Mesendoderm (in vitro differentiated cells): ENCODE measurements at regions not wholly inside any gene's neighbourhood (a gene's known extent, or its start where the extent isn't known, plus 50 kb on each side); places are given as distances from the start of the nearest gene placed in this dataset.

Source experiments
- DNase-seq: peaks from one replicate; pipeline ENCODE4 v3.0.0; 2013
- H2AK5ac ChIP-seq: 2 replicates; pipeline ENCODE4 v1.6.1; 2013; ENCODE audit warnings: low read length, inconsistent platforms
- H2BK120ac ChIP-seq: 2 replicates; pipeline ENCODE4 v1.6.1; 2013; ENCODE audit warnings: low read depth, mild to moderate bottlenecking, low read length, moderate library complexity, mixed read lengths
- H2BK15ac ChIP-seq: replicated peaks from 2 replicates; pipeline ENCODE4 v1.6.1; 2013; ENCODE audit warnings: low read depth, mild to moderate bottlenecking, moderate library complexity
- H2BK5ac ChIP-seq: 2 replicates; pipeline ENCODE4 v1.6.1; 2013; ENCODE audit warnings: low read length, inconsistent platforms
- H3K18ac ChIP-seq: 2 replicates; pipeline ENCODE4 v1.6.1; 2013; ENCODE audit warnings: mild to moderate bottlenecking, low read length, mixed read lengths
- H3K23ac ChIP-seq: one replicate; pipeline ENCODE4 v1.6.1; 2013; ENCODE audit warnings: low read length
- H3K27ac ChIP-seq: 2 replicates; pipeline ENCODE4 v1.5.1; 2013; ENCODE audit warnings: low read depth, mild to moderate bottlenecking, inconsistent platforms, low read length, moderate library complexity
- H3K27me3 ChIP-seq: 2 replicates; pipeline ENCODE4 v1.6.1; 2013; ENCODE audit warnings: low read length, control low read depth, mild to moderate bottlenecking, inconsistent platforms; ENCODE audit not compliant: insufficient read depth, poor library complexity
- H3K36me3 ChIP-seq: 2 replicates; pipeline ENCODE4 v1.6.1; 2013; ENCODE audit warnings: low read length, inconsistent platforms; ENCODE audit not compliant: control insufficient read depth, insufficient read depth
- H3K4ac ChIP-seq: one replicate; pipeline ENCODE4 v1.6.1; 2013; ENCODE audit warnings: low read depth, mild to moderate bottlenecking, low read length, moderate library complexity
- H3K4me1 ChIP-seq: 2 replicates; pipeline ENCODE4 v1.6.1; 2013; ENCODE audit warnings: low read depth, low read length, inconsistent platforms; ENCODE audit not compliant: control insufficient read depth
- H3K4me2 ChIP-seq: 2 replicates; pipeline ENCODE4 v1.6.1; 2013; ENCODE audit warnings: low read length
- H3K4me3 ChIP-seq: 2 replicates; pipeline ENCODE4 v1.5.1; 2013; ENCODE audit warnings: mild to moderate bottlenecking, low read length
- H3K56ac ChIP-seq: one replicate; pipeline ENCODE4 v1.6.1; 2013; ENCODE audit warnings: low read length
- H3K79me1 ChIP-seq: 2 replicates; pipeline ENCODE4 v1.6.1; 2013; ENCODE audit warnings: low read length, inconsistent platforms
- H3K79me2 ChIP-seq: 2 replicates; pipeline ENCODE4 v1.6.1; 2013; ENCODE audit warnings: mild to moderate bottlenecking, low read length; ENCODE audit not compliant: control insufficient read depth, insufficient read depth
- H3K9ac ChIP-seq: 2 replicates; pipeline ENCODE4 v1.6.1; 2013; ENCODE audit warnings: low read length, inconsistent platforms
- H4K5ac ChIP-seq: one replicate; pipeline ENCODE4 v1.6.1; 2013; ENCODE audit warnings: low read length
- H4K8ac ChIP-seq: one replicate; pipeline ENCODE4 v1.6.1; 2013; ENCODE audit warnings: low read depth, mild to moderate bottlenecking, control low read depth, low read length, moderate library complexity
- WGBS: extraction: QIAGEN DNeasy Blood & Tissue Kit; methylation state at CpG from one replicate; pipeline ENCODE4 v1.1.7; 2013; ENCODE audit warnings: low lambda C conversion rate, missing lambda C conversion rate; ENCODE audit not compliant: insufficient coverage; ENCODE audit errors: extremely low coverage; 5-methylcytosine and 5-hydroxymethylcytosine counted together

GRCh38 chr13:84910423-84910822 lies 888.8 kb downstream of the SLITRK6 start:
- Histone ChIP-seq H2BK15ac (no peak overlapping the region), H3K9ac (no peak overlapping the region), H3K4ac (no peak overlapping the region), H3K4me1 (no peaks in the 10 kb centered on the region), H3K4me2 (no peak overlapping the region), H3K27me3 (no peaks in the 10 kb centered on the region), H3K27ac (no peak overlapping the region), H3K18ac (no peak overlapping the region), H3K56ac (no peak overlapping the region), H3K23ac (no peak overlapping the region), H3K79me2 (no peaks in the 10 kb centered on the region), H2BK5ac (no peak overlapping the region), H3K4me3 (no peak overlapping the region), H2BK120ac (no peak overlapping the region), H2AK5ac (no peak overlapping the region), H4K5ac (no peak overlapping the region), H4K8ac (no peak overlapping the region), H3K36me3 (no peaks in the 10 kb centered on the region), H3K79me1 (no peaks in the 10 kb centered on the region)
- WGBS = no CpG with 5 or more reads among the region's 2 CpGs
- DNase-seq = no peak

GRCh38 chr13:84903391-84903790 lies 895.8 kb downstream of the SLITRK6 start:
- H3K4me3 ChIP-seq = no peak overlapping the region
- no peak overlapping the region for H3K18ac ChIP-seq
- no CpG with 5 or more reads among the region's 4 CpGs for WGBS
- no peaks in the 10 kb centered on the region for H3K36me3 ChIP-seq
- H3K79me1 ChIP-seq = no peaks in the 10 kb centered on the region
- no peak overlapping the region for H3K23ac ChIP-seq
- no peak overlapping the region for H2BK120ac ChIP-seq
- no peak overlapping the region for H4K5ac ChIP-seq
- no peak overlapping the region for H2AK5ac ChIP-seq
- no peak overlapping the region for H3K4me2 ChIP-seq
- no peak overlapping the region for H3K56ac ChIP-seq
- H3K27me3 ChIP-seq = no peaks in the 10 kb centered on the region
- H3K4ac ChIP-seq = no peak overlapping the region
- no peak overlapping the region for H3K27ac ChIP-seq
- H3K79me2 ChIP-seq = no peaks in the 10 kb centered on the region
- H3K4me1 ChIP-seq = no peaks in the 10 kb centered on the region
- no peak overlapping the region for H3K9ac ChIP-seq
- DNase-seq = no peak
- no peak overlapping the region for H2BK15ac ChIP-seq
- no peak overlapping the region for H4K8ac ChIP-seq
- no peak overlapping the region for H2BK5ac ChIP-seq

- H3K23ac ChIP-seq = no peak overlapping the region
- H3K79me2 ChIP-seq = no peaks in the 10 kb centered on the region
- no peak overlapping the region for H3K4me2 ChIP-seq
- H3K36me3 ChIP-seq = no peaks in the 10 kb centered on the region
- no peak overlapping the region for H3K4ac ChIP-seq
- no peak overlapping the region for H3K27ac ChIP-seq
- H3K18ac ChIP-seq = no peak overlapping the region
- H3K4me3 ChIP-seq = no peak overlapping the region
- no peaks in the 10 kb centered on the region for H3K4me1 ChIP-seq
- no peak overlapping the region for H2BK5ac ChIP-seq
- H2AK5ac ChIP-seq = no peak overlapping the region
- H3K27me3 ChIP-seq = no peaks in the 10 kb centered on the region
- H3K9ac ChIP-seq = no peak overlapping the region
- WGBS = no CpG with 5 or more reads among the region's 1 CpG
- no peak overlapping the region for H2BK120ac ChIP-seq
- no peak for DNase-seq
- H3K56ac ChIP-seq = no peak overlapping the region
- no peaks in the 10 kb centered on the region for H3K79me1 ChIP-seq
- H4K5ac ChIP-seq = no peak overlapping the region
- H2BK15ac ChIP-seq = no peak overlapping the region
- H4K8ac ChIP-seq = no peak overlapping the region
These were observed 897.0 kb downstream of the SLITRK6 start for GRCh38 chr13:84902243-84902642.

GRCh38 chr13:84896128-84896527 lies 903.1 kb downstream of the SLITRK6 start:
- peak; percentile 63 for DNase-seq
- Histone ChIP-seq H3K27me3 (no peaks in the 10 kb centered on the region), H3K36me3 (no peaks in the 10 kb centered on the region), H4K5ac (no peak overlapping the region), H3K79me1 (no peaks in the 10 kb centered on the region), H2BK5ac (no peak overlapping the region), H3K9ac (no peak overlapping the region), H3K4me1 (no peaks in the 10 kb centered on the region), H2BK120ac (no peak overlapping the region), H3K23ac (no peak overlapping the region), H3K79me2 (no peaks in the 10 kb centered on the region), H3K27ac (no peak overlapping the region), H2BK15ac (no peak overlapping the region), H3K4ac (no peak overlapping the region), H3K18ac (no peak overlapping the region), H3K4me2 (no peak overlapping the region), H4K8ac (no peak overlapping the region), H3K56ac (no peak overlapping the region), H3K4me3 (no peak overlapping the region), H2AK5ac (no peak overlapping the region)
- no CpG with 5 or more reads among the region's 9 CpGs for WGBS

GRCh38 chr13:84894749-84895148 lies 904.5 kb downstream of the SLITRK6 start:
- Histone ChIP-seq H4K5ac (no peak overlapping the region), H3K23ac (no peak overlapping the region), H3K9ac (no peak overlapping the region), H2BK5ac (no peak overlapping the region), H3K4me1 (no peaks in the 10 kb centered on the region), H3K36me3 (no peaks in the 10 kb centered on the region), H3K4ac (no peak overlapping the region), H3K56ac (no peak overlapping the region), H3K4me3 (no peak overlapping the region), H3K79me1 (no peaks in the 10 kb centered on the region), H4K8ac (no peak overlapping the region), H3K4me2 (no peak overlapping the region), H3K27ac (no peak overlapping the region), H3K18ac (no peak overlapping the region), H2BK120ac (no peak overlapping the region), H2BK15ac (no peak overlapping the region), H3K79me2 (no peaks in the 10 kb centered on the region), H2AK5ac (no peak overlapping the region), H3K27me3 (no peaks in the 10 kb centered on the region)
- no CpG with 5 or more reads among the region's 23 CpGs for WGBS
- DNase-seq = no peak

GRCh38 chr13:84885868-84886267 lies 913.4 kb downstream of the SLITRK6 start:
- Histone ChIP-seq H3K23ac (no peak overlapping the region), H3K4me3 (no peak overlapping the region), H3K4ac (no peak overlapping the region), H4K8ac (no peak overlapping the region), H3K56ac (no peak overlapping the region), H3K4me1 (no peaks in the 10 kb centered on the region), H3K4me2 (no peak overlapping the region), H3K27me3 (no peaks in the 10 kb centered on the region), H2BK120ac (no peak overlapping the region), H4K5ac (no peak overlapping the region), H3K18ac (no peak overlapping the region), H3K79me2 (no peaks in the 10 kb centered on the region), H2BK5ac (no peak overlapping the region), H3K9ac (no peak overlapping the region), H3K36me3 (no peaks in the 10 kb centered on the region), H2AK5ac (no peak overlapping the region), H3K79me1 (no peaks in the 10 kb centered on the region), H3K27ac (no peak overlapping the region), H2BK15ac (no peak overlapping the region)
- DNase-seq = no peak
- no CpG with 5 or more reads among the region's 6 CpGs for WGBS
